ENCODE measurements at regions not wholly inside any gene's neighbourhood (a gene's known extent, or its start where the extent isn't known, plus 50 kb on each side); places are given as distances from the start of the nearest gene placed in this dataset.
"Not testable (repeated sequence)": the region's sequence is repeated elsewhere in the genome, so short reads cannot be mapped to it uniquely, and the experiment has no call there.

DNA sequence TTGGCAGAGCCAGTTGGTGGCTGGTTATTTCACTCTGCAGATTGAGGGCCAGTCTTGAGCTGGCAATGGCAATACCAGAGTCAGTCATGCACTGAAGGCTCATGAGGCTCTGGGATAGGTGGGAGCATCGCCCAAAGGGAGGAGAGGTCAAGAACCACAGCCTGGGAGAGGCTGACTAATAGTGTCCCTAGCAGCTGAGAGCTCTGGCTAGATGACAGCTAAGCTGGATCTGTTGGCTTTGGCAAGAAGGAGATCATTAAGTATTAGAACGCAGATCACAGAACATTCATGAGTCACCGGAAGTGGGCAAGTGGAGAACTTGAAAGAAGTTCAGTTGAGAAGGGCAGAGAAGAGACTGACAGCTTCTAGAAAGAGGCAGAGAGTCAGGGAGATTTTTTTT lies 521.1 kb downstream of the NR2F2 start:
- H3K36me3 Mint-ChIP-seq (ENCODE audit: low read depth), result no peaks in the 10 kb centered on the region
- H3K4me1 Mint-ChIP-seq (ENCODE audit: low read depth), result no peaks in the 10 kb centered on the region
- no peaks in the 10 kb centered on the region for H3K27me3 Mint-ChIP-seq (ENCODE audit: low read depth)
- no peak overlapping the region for H3K27ac Mint-ChIP-seq
- peaks cover 23% of the 10 kb centered on the region for H3K9me3 Mint-ChIP-seq
- no peak overlapping the region for H3K4me3 Mint-ChIP-seq

DNA sequence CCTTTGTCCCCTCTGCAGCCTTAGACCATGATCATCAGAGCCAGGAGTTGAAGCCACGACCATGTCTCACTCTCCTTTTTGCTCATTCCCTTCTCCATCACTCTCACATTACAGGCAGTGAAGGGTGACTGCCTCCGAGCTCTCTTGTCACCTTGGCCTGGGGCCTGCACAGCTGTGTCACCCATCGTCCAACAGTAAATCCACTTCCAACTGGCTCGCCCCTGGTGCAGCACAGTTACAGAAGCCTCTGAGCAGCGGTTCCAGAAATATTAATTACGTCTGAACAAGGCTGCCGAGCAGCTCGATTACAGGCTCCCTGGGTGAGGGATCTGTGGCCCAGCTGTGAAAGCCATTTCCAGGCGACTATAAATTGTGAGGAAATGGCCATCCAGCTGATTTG lies 528.2 kb downstream of the NR2F2 start:
- Mint-ChIP-seq H3K36me3 (ENCODE audit: low read depth) (no peaks in the 10 kb centered on the region), H3K9me3 (peaks cover 9% of the 10 kb centered on the region), H3K4me1 (ENCODE audit: low read depth) (no peaks in the 10 kb centered on the region), H3K27ac (no peak overlapping the region), H3K27me3 (ENCODE audit: low read depth) (no peaks in the 10 kb centered on the region), H3K4me3 (no peak overlapping the region)

DNA sequence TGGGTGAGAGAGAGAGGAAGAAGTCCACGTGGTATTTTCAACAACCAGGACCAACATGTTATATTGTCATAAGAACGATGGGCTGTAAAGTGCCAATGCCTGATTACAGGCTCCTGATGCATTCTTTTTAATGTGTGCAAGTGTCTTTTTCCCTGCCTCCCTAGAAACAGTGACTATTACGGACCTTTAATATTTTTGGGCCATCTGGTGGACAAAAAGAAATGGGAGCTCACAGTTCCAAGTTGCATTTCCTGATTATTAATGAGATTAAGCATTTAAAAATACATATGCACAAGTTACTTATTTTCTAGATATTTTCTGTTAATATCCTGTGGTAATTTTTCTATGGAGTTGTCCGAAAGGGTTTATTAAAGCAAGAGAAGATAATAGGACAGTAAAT lies 530.2 kb downstream of the NR2F2 start:
- H3K27ac Mint-ChIP-seq, result no peak overlapping the region
- H3K4me1 Mint-ChIP-seq (ENCODE audit: low read depth), result no peaks in the 10 kb centered on the region
- H3K27me3 Mint-ChIP-seq (ENCODE audit: low read depth), result no peaks in the 10 kb centered on the region
- no peaks in the 10 kb centered on the region for H3K36me3 Mint-ChIP-seq (ENCODE audit: low read depth)
- H3K4me3 Mint-ChIP-seq, result no peak overlapping the region
- peaks cover 7% of the 10 kb centered on the region for H3K9me3 Mint-ChIP-seq

DNA sequence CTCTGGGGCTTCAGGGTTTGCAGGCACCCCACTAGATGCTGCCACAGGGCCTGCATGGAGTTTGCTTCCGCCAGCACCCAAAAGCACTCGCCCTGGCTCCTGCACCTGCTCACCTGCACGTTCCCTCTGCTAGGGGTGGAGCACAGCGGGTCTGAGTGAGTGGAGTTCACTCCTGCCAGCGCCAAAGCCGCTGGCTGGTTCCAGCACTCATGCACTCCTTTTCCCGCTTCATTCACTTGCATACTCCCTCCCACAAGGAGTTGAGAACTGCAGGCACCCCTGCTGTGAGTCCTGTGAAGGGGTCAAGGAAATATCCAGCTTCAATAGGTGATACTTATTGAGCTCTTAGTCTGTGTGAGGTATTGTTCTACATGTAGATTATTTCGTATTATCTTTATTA lies 537.5 kb downstream of the NR2F2 start:
- no peak overlapping the region for H3K27ac Mint-ChIP-seq
- no peaks in the 10 kb centered on the region for H3K36me3 Mint-ChIP-seq (ENCODE audit: low read depth)
- no peaks in the 10 kb centered on the region for H3K4me1 Mint-ChIP-seq (ENCODE audit: low read depth)

DNA sequence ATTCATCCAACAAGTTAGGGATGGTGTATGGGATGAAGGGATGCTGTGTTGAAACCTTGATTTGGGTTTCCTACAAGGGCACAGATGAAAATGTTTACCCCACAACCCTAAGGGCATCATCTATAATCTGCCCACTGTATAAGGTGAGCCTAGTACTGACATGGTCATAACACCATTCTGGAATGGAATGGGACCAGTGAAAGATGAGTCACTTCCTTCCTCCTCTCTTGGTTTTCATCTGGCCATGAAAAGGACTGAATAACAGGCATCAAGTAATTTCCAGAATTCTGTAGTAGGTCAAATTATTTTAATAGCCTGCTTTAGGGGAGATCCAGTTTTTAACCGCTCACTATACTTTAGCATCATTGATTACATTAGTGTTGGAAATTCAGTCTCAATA lies 538.6 kb downstream of the NR2F2 start:
- H3K36me3 Mint-ChIP-seq (ENCODE audit: low read depth), result no peaks in the 10 kb centered on the region
- no peaks in the 10 kb centered on the region for H3K4me1 Mint-ChIP-seq (ENCODE audit: low read depth)

More for the DNA sequence above, 537.5 kb downstream of the NR2F2 start:
- Mint-ChIP-seq H3K27me3 (ENCODE audit: low read depth) (no peaks in the 10 kb centered on the region), H3K9me3 (peaks cover 16% of the 10 kb centered on the region), H3K4me3 (no peak overlapping the region)

DNA sequence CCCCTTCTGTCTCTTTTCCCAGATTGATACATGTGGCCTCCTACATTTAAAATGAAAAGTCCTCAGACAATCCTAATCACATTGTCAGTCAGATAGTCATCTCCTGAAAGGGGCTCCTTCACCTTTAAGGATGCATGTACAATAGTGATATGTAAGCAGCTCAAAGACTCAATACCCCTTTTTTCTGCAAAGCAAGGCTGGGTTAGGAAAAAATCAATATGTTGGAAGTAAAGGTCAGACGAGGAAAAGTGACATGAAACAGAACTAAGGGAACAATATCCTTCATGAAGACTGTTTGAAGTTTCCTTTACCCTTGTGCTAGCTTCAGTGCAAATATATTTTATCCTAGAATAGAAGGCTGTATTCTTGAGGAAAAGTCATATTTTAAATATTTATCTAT lies 539.3 kb downstream of the NR2F2 start:
- no peaks in the 10 kb centered on the region for H3K36me3 Mint-ChIP-seq (ENCODE audit: low read depth)
- H3K27me3 Mint-ChIP-seq (ENCODE audit: low read depth), result no peaks in the 10 kb centered on the region

More for the DNA sequence above, 538.6 kb downstream of the NR2F2 start:
- H3K4me3 Mint-ChIP-seq, result no peak overlapping the region
- H3K27ac Mint-ChIP-seq, result no peak overlapping the region
- no peaks in the 10 kb centered on the region for H3K27me3 Mint-ChIP-seq (ENCODE audit: low read depth)
- peaks cover 9% of the 10 kb centered on the region for H3K9me3 Mint-ChIP-seq

DNA sequence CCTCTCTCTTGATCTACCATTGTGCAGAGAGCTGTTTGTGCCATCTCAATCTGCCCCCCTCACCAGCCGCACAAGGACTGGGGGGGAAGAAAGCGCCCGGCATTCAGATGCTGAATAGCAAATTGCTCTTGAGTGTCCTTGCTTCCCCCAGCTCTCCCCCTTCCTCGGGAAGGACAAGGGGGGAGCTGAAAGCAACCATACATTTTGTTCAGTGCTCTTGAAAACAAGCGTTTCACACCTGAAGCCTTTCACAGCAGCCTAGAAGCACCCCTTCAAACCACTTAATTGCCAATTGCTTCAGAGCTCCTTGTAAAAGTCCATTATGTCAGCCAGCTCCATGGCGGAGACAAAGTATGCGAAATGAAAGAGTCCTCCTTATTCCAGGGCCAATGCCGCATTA lies 540.1 kb downstream of the NR2F2 start:
- H3K27ac Mint-ChIP-seq, result no peak overlapping the region
- H3K36me3 Mint-ChIP-seq (ENCODE audit: low read depth), result no peaks in the 10 kb centered on the region
- no peak overlapping the region for H3K4me3 Mint-ChIP-seq
- H3K4me1 Mint-ChIP-seq (ENCODE audit: low read depth), result no peaks in the 10 kb centered on the region
- H3K27me3 Mint-ChIP-seq (ENCODE audit: low read depth), result no peaks in the 10 kb centered on the region
- peaks cover 9% of the 10 kb centered on the region for H3K9me3 Mint-ChIP-seq

More for the DNA sequence above, 539.3 kb downstream of the NR2F2 start:
- no peak overlapping the region for H3K27ac Mint-ChIP-seq
- H3K4me1 Mint-ChIP-seq (ENCODE audit: low read depth), result no peaks in the 10 kb centered on the region
- H3K4me3 Mint-ChIP-seq, result no peak overlapping the region
- peaks cover 9% of the 10 kb centered on the region for H3K9me3 Mint-ChIP-seq

DNA sequence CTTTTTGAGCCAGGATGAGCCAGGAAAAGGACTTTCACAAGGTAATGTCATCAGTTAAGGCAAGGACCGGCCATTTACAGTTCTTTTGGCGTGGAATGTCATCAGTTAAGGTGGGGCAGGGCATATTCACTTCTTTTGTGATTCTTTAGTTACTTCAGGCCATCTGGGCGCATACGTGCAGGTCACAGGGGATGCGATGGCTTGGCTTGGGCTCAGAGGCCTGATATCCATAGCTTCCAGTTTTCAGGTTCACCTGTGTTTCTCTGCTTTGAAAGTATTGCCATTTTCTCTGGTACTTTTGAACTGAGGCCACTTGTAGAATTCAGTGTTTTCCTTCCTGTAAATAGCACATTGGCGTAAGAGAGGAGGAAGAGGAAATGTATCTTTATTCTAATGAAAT lies 546.9 kb downstream of the NR2F2 start:
- not testable (repeated sequence) for H3K4me1 Mint-ChIP-seq (ENCODE audit: low read depth); H3K27me3 Mint-ChIP-seq (ENCODE audit: low read depth); H3K9me3 Mint-ChIP-seq; H3K4me3 Mint-ChIP-seq; H3K36me3 Mint-ChIP-seq (ENCODE audit: low read depth); H3K27ac Mint-ChIP-seq

DNA sequence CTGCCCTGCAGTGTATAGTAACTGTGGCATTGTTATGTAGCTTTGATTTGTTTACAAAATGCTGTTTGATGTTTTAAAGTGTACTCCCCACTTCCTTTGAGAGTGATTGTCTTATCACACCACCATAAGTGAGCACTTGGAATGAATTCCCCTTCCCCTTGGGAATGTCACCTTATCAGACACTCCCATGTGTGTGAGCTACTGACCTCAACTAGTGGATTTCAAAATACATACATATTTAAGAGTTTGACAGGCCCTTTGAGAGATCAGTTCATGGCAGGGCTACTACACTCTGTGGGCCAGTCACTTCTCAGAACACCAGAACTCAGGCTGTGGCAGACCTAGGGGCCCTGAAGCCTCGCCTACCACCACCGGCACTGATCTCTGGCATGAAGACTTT lies 547.6 kb downstream of the NR2F2 start:
- Mint-ChIP-seq H3K4me3 (no peak overlapping the region), H3K9me3 (no peaks in the 10 kb centered on the region), H3K27me3 (ENCODE audit: low read depth) (no peaks in the 10 kb centered on the region), H3K4me1 (ENCODE audit: low read depth) (no peaks in the 10 kb centered on the region), H3K36me3 (ENCODE audit: low read depth) (no peaks in the 10 kb centered on the region), H3K27ac (no peak overlapping the region)

DNA sequence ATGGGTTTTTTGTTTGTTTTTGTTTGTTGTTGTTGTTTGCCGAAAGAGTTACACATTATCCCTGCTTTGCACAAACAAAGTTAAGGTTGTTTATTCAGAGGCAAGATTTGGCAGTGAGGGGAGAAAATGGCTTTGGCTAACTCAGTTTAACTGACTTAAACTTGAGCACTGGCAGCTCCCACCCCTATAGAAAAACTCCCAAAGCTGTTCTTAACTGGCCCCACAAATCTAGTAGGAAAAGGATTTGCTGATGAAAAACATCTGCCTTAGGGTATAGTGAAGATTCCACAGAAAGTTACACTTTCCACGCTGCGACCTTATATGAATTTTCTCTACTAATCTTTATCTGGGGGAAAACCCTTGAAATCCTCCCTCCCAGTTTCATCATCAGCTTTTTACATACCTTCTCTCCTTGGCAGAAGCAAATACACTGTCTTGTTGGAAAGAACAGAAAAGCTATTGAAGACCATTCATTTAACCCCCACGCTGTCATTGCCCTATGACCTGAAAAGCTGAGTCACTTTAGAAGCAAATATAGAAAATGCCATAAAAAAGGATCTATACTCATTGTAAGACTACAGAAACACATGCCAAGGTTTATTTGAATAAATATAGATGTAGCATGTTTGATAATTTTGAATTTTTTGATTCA lies 551.7 kb downstream of the NR2F2 start:
- H3K27ac Mint-ChIP-seq, result no peak overlapping the region
- no peaks in the 10 kb centered on the region for H3K36me3 Mint-ChIP-seq (ENCODE audit: low read depth)
- H3K4me3 Mint-ChIP-seq, result no peak overlapping the region
- H3K4me1 Mint-ChIP-seq (ENCODE audit: low read depth), result no peaks in the 10 kb centered on the region
- no peaks in the 10 kb centered on the region for H3K27me3 Mint-ChIP-seq (ENCODE audit: low read depth)
- H3K9me3 Mint-ChIP-seq, result peaks cover 5% of the 10 kb centered on the region

DNA sequence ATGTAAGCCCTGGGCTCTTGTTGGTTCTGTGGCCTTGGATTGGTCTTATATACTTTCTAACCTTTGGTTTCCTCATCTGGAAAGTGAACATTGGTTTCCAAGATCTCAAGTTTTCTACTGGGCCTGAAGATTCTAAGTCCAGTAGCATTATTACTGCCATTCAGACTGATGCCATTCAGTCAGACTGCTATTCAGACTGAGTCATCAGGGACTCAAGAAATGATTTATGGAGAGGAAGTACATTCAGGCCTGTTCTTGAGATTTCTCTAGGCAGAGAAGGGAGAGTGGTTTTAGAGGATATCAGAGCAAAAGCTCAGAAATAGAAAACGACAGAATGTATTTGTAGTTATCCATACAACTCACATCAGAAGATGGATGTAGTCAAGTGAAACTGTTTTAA lies 557.2 kb downstream of the NR2F2 start:
- H3K36me3 Mint-ChIP-seq (ENCODE audit: low read depth), result no peaks in the 10 kb centered on the region
- H3K9me3 Mint-ChIP-seq, result peaks cover 5% of the 10 kb centered on the region
- peaks cover 12% of the 10 kb centered on the region for H3K4me1 Mint-ChIP-seq (ENCODE audit: low read depth)
- H3K27ac Mint-ChIP-seq, result no peak overlapping the region
- H3K4me3 Mint-ChIP-seq, result no peak overlapping the region
- H3K27me3 Mint-ChIP-seq (ENCODE audit: low read depth), result no peaks in the 10 kb centered on the region

DNA sequence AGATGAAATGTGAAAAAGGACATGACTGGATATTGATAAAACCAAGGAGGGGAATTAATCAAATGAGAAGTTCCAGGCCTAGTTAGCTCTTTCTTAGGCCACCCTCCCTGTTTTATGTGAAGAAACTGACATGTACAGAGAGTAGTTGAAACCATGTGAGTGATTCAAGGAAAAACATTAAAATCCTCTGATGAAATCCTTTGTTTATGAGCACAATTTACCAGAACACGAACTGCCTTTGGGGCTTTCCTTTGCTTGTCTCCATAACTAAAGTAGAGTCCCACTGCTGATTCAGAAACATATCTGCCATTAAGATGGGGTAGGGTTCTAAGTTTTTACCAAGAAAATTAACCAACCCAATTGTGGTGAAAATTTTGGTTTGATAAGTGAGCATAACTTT lies 558.3 kb downstream of the NR2F2 start:
- peak overlapping the region; percentile 27 for H3K27ac Mint-ChIP-seq
- H3K4me1 Mint-ChIP-seq (ENCODE audit: low read depth), result peaks cover 12% of the 10 kb centered on the region
- H3K4me3 Mint-ChIP-seq, result peak overlapping the region; percentile 43
- H3K27me3 Mint-ChIP-seq (ENCODE audit: low read depth), result no peaks in the 10 kb centered on the region
- H3K36me3 Mint-ChIP-seq (ENCODE audit: low read depth), result no peaks in the 10 kb centered on the region
- peaks cover 5% of the 10 kb centered on the region for H3K9me3 Mint-ChIP-seq

DNA sequence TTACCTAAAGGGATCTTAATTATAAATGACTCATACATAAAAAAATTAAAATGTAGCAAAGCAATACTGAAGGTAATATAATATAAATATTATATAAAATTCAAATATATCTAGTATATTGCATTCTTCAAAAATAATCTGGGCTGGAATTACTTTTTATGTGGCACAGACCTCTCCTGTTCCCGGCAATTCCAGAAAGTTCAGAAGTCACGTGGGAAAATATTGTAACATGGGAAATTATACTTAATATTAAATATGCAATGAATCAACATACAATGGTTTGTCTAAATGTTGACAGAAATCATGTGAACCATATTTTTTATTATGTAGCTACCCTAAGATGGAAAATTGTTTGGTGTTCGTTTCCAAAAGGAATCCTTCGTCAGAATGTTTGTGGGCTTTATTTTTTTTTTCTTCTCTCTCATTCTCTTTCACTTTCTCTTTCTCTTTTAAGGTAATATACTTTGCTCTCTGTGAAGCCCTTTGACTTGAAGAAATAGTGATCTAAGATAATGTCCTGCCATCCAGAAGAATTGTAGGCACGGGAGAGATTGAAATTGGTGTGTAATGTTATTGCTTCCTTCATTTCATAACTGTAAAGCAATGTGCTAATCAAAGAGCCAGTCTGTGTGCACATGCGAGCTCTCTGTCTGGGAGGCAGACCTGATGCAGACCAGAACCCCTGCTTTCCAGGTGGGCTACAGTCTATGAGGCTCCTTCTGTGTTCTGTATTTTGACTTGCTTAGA lies 559.4 kb downstream of the NR2F2 start:
- Mint-ChIP-seq H3K9me3 (peaks cover 5% of the 10 kb centered on the region), H3K36me3 (ENCODE audit: low read depth) (no peaks in the 10 kb centered on the region), H3K4me3 (peak overlapping the region; percentile 74), H3K4me1 (ENCODE audit: low read depth) (peaks cover 12% of the 10 kb centered on the region), H3K27ac (peak overlapping the region; percentile 33), H3K27me3 (ENCODE audit: low read depth) (no peaks in the 10 kb centered on the region)

DNA sequence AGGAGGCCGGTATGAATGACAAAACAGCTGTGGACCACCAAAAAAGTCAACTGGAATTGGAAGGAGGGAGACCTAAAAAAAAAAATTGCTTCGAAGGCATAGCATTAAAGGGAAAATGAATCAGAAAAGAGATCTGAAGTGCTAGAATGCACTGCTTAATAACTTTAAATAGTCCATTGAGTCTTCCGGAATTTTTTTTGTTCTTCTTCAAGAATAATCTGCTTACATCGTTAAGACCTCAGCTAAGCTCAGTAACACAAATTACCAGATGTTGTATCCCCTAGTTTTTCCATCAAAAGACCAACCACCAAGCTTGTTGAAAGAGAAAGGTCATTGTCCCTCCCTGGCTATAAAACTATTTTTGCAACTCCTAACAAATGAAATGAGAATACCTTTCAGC lies 560.5 kb downstream of the NR2F2 start:
- no peak overlapping the region for H3K27ac Mint-ChIP-seq
- no peaks in the 10 kb centered on the region for H3K27me3 Mint-ChIP-seq (ENCODE audit: low read depth)
- no peaks in the 10 kb centered on the region for H3K36me3 Mint-ChIP-seq (ENCODE audit: low read depth)
- H3K4me1 Mint-ChIP-seq (ENCODE audit: low read depth), result peaks cover 12% of the 10 kb centered on the region
- no peak overlapping the region for H3K4me3 Mint-ChIP-seq
- H3K9me3 Mint-ChIP-seq, result peaks cover 5% of the 10 kb centered on the region

DNA sequence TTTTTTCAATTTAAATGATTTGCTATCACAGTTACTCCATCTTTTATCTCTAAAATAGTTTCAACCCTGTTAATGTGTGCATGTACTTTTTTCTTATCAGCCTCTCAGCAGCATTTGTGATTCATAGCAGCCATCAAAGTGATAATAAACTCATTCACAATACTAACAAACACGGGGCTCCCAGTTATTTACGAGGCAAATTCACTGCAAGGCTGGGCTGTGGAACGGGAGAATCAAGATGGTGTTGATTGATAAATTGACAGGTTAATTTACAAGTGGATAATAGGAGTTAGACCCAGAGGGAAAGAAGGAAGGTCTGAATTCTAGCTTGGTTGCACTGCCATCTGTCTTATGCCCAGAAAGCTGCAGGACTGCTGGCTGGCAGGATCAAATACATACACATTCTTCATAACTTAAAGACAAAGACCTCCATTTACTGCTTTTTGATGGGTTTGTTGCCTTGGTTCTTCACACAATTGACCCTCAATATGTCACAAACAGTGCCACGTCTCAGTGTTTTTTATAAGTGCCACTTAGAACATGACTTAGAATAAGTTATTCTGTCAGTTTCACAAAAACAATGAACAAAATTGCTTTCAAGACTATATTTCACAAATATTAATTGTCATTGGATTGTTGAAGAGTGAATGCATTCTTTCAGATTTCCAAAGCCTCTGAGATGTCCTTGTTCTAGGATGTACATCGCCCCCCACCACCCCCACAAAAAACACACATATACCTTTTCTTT lies 562.8 kb downstream of the NR2F2 start:
- H3K36me3 Mint-ChIP-seq (ENCODE audit: low read depth), result no peaks in the 10 kb centered on the region
- H3K27me3 Mint-ChIP-seq (ENCODE audit: low read depth), result no peaks in the 10 kb centered on the region
- H3K9me3 Mint-ChIP-seq, result no peaks in the 10 kb centered on the region
- no peak overlapping the region for H3K27ac Mint-ChIP-seq
- H3K4me1 Mint-ChIP-seq (ENCODE audit: low read depth), result peaks cover 12% of the 10 kb centered on the region
- no peak overlapping the region for H3K4me3 Mint-ChIP-seq
